Vagina (tissue), 2 donors: ENCODE measurements at regions not wholly inside any gene's neighbourhood (a gene's known extent, or its start where the extent isn't known, plus 50 kb on each side); places are given as distances from the start of the nearest gene placed in this dataset.

Experiments used
- POLR2A ChIP-seq, 2 donors: fragments of 450-650 bp; IDR thresholded peaks; one replicate each; pipeline ENCODE4 v1.6.1; 2017; ENCODE audit warnings: antibody characterized with exemption in 2 of 2, mild to moderate bottlenecking in 2 of 2, moderate library complexity in 2 of 2
- TF ChIP-seq, protein P1 (sequence below), 3 experiments: fragments of 450-650 bp in 2 of 3; fragments of 200-600 bp in 1 of 3; sonication (generic) in 1 of 3; IDR thresholded peaks; one replicate each; pipeline ENCODE4 v1.5.1; 2017 to 2019; ENCODE audit warnings: antibody characterized with exemption in 3 of 3, mild to moderate bottlenecking in 2 of 3, moderate library complexity in 2 of 3

- TF ChIP-seq, protein P1, sequence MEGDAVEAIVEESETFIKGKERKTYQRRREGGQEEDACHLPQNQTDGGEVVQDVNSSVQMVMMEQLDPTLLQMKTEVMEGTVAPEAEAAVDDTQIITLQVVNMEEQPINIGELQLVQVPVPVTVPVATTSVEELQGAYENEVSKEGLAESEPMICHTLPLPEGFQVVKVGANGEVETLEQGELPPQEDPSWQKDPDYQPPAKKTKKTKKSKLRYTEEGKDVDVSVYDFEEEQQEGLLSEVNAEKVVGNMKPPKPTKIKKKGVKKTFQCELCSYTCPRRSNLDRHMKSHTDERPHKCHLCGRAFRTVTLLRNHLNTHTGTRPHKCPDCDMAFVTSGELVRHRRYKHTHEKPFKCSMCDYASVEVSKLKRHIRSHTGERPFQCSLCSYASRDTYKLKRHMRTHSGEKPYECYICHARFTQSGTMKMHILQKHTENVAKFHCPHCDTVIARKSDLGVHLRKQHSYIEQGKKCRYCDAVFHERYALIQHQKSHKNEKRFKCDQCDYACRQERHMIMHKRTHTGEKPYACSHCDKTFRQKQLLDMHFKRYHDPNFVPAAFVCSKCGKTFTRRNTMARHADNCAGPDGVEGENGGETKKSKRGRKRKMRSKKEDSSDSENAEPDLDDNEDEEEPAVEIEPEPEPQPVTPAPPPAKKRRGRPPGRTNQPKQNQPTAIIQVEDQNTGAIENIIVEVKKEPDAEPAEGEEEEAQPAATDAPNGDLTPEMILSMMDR (IDR thresholded peaks at IDR 0.05): no peak
- TF ChIP-seq POLR2A (IDR thresholded peaks at IDR 0.05): no peak
These were observed 878.6 kb upstream of the CITED2 start for GRCh38 chr6:140253096-140253495.
